ENCODE measurements at regions not wholly inside any gene's neighbourhood (a gene's known extent, or its start where the extent isn't known, plus 50 kb on each side); places are given as distances from the start of the nearest gene placed in this dataset.

- Histone ChIP-seq H3K27me3 (ENCODE audit: insufficient read depth, low read length) (no peaks in the 10 kb centered on the region), H3K9me3 (ENCODE audit: insufficient read depth, low read depth, low read length) (no peaks in the 10 kb centered on the region), H2BK120ac (ENCODE audit: insufficient read depth, low read length, poor library complexity) (no peak overlapping the region), H3K23ac (ENCODE audit: low read length) (no peak overlapping the region), H4K12ac (ENCODE audit: low read depth, low read length) (no peak overlapping the region), H2AK5ac (ENCODE audit: low read length) (no peak overlapping the region), H3K4ac (ENCODE audit: low read depth, low read length) (no peak overlapping the region), H3K4me2 (ENCODE audit: low read length) (no peak overlapping the region), H2BK5ac (ENCODE audit: low read depth, low read length, poor library complexity) (no peak overlapping the region), H3K27ac (ENCODE audit: low read depth, low read length) (no peak overlapping the region), H2BK12ac (ENCODE audit: low read length) (peak overlapping the region; percentile 58), H3K4me3 (ENCODE audit: low read depth, low read length) (no peak overlapping the region), H3K79me1 (ENCODE audit: low read length) (peaks cover 20% of the 10 kb centered on the region), H3K18ac (ENCODE audit: low read length) (no peak overlapping the region), H4K8ac (ENCODE audit: low read depth, low read length) (no peak overlapping the region), H4K91ac (ENCODE audit: low read depth, low read length) (no peak overlapping the region), H3K14ac (ENCODE audit: low read length) (no peak overlapping the region), H3K79me2 (ENCODE audit: control insufficient read depth, insufficient read depth, low read length, poor library complexity) (no peaks in the 10 kb centered on the region), H3K36me3 (ENCODE audit: control insufficient read depth in 1 of 2, insufficient read depth in 2 of 2, low read length in 2 of 2) (no peaks in the 10 kb centered on the region), H3K4me1 (ENCODE audit: control insufficient read depth in 1 of 2, insufficient read depth in 2 of 2, low read length in 2 of 2) (peaks cover 2 to 4% of the 10 kb centered on the region in 2 experiments), H2AFZ (ENCODE audit: insufficient read depth, low read length, poor library complexity) (no peak overlapping the region), H3K9ac (ENCODE audit: low read length) (no peak overlapping the region)
- no peak for DNase-seq
- no CpG with 5 or more reads among the region's 4 CpGs for WGBS (ENCODE audit: extremely low coverage, insufficient coverage, insufficient read length)
These were observed 185.2 kb upstream of the SLC39A10 start for GRCh38 chr2:195471807-195472206.

GRCh38 chr2:195471163-195471562 lies 185.9 kb upstream of the SLC39A10 start:
- Histone ChIP-seq H2BK12ac (ENCODE audit: low read length) (no peak overlapping the region), H2BK5ac (ENCODE audit: low read depth, low read length, poor library complexity) (no peak overlapping the region), H3K4me2 (ENCODE audit: low read length) (no peak overlapping the region), H4K8ac (ENCODE audit: low read depth, low read length) (no peak overlapping the region), H3K79me1 (ENCODE audit: low read length) (peaks cover 14% of the 10 kb centered on the region), H3K79me2 (ENCODE audit: control insufficient read depth, insufficient read depth, low read length, poor library complexity) (no peaks in the 10 kb centered on the region), H4K91ac (ENCODE audit: low read depth, low read length) (no peak overlapping the region), H3K9me3 (ENCODE audit: insufficient read depth, low read depth, low read length) (no peaks in the 10 kb centered on the region), H3K23ac (ENCODE audit: low read length) (no peak overlapping the region), H2AFZ (ENCODE audit: insufficient read depth, low read length, poor library complexity) (no peak overlapping the region), H3K9ac (ENCODE audit: low read length) (no peak overlapping the region), H4K12ac (ENCODE audit: low read depth, low read length) (no peak overlapping the region), H3K36me3 (ENCODE audit: control insufficient read depth in 1 of 2, insufficient read depth in 2 of 2, low read length in 2 of 2) (no peaks in the 10 kb centered on the region), H2BK120ac (ENCODE audit: insufficient read depth, low read length, poor library complexity) (no peak overlapping the region), H3K18ac (ENCODE audit: low read length) (no peak overlapping the region), H3K4me3 (ENCODE audit: low read depth, low read length) (no peak overlapping the region), H2AK5ac (ENCODE audit: low read length) (no peak overlapping the region), H3K27ac (ENCODE audit: low read depth, low read length) (no peak overlapping the region), H3K14ac (ENCODE audit: low read length) (no peak overlapping the region), H3K4me1 (ENCODE audit: control insufficient read depth in 1 of 2, insufficient read depth in 2 of 2, low read length in 2 of 2) (peaks cover 0 to 1% of the 10 kb centered on the region in 2 experiments), H3K27me3 (ENCODE audit: insufficient read depth, low read length) (no peaks in the 10 kb centered on the region), H3K4ac (ENCODE audit: low read depth, low read length) (no peak overlapping the region)
- no CpG with 5 or more reads among the region's 2 CpGs for WGBS (ENCODE audit: extremely low coverage, insufficient coverage, insufficient read length)
- DNase-seq, result no peak

GRCh38 chr2:195470622-195471021 lies 186.4 kb upstream of the SLC39A10 start:
- no peaks in the 10 kb centered on the region for H3K9me3 ChIP-seq (ENCODE audit: insufficient read depth, low read depth, low read length)
- H4K12ac ChIP-seq (ENCODE audit: low read depth, low read length), result no peak overlapping the region
- no peak overlapping the region for H3K4me2 ChIP-seq (ENCODE audit: low read length)
- H2BK5ac ChIP-seq (ENCODE audit: low read depth, low read length, poor library complexity), result no peak overlapping the region
- H4K8ac ChIP-seq (ENCODE audit: low read depth, low read length), result no peak overlapping the region
- peak; percentile 68 to 79 for DNase-seq
- H3K79me1 ChIP-seq (ENCODE audit: low read length), result peaks cover 12% of the 10 kb centered on the region
- no peak overlapping the region for H3K27ac ChIP-seq (ENCODE audit: low read depth, low read length)
- no peak overlapping the region for H3K4me3 ChIP-seq (ENCODE audit: low read depth, low read length)
- no peak overlapping the region for H3K23ac ChIP-seq (ENCODE audit: low read length)
- no peak overlapping the region for H2BK120ac ChIP-seq (ENCODE audit: insufficient read depth, low read length, poor library complexity)
- H2BK12ac ChIP-seq (ENCODE audit: low read length), result no peak overlapping the region
- no peak overlapping the region for H2AFZ ChIP-seq (ENCODE audit: insufficient read depth, low read length, poor library complexity)
- H3K14ac ChIP-seq (ENCODE audit: low read length), result no peak overlapping the region
- H4K91ac ChIP-seq (ENCODE audit: low read depth, low read length), result no peak overlapping the region
- H2AK5ac ChIP-seq (ENCODE audit: low read length), result no peak overlapping the region
- no peaks in the 10 kb centered on the region for H3K79me2 ChIP-seq (ENCODE audit: control insufficient read depth, insufficient read depth, low read length, poor library complexity)
- no peak overlapping the region for H3K18ac ChIP-seq (ENCODE audit: low read length)
- H3K4me1 ChIP-seq (ENCODE audit: control insufficient read depth in 1 of 2, insufficient read depth in 2 of 2, low read length in 2 of 2), result no peaks in the 10 kb centered on the region
- no peaks in the 10 kb centered on the region for H3K27me3 ChIP-seq (ENCODE audit: insufficient read depth, low read length)
- no peaks in the 10 kb centered on the region for H3K36me3 ChIP-seq (ENCODE audit: control insufficient read depth in 1 of 2, insufficient read depth in 2 of 2, low read length in 2 of 2)
- H3K9ac ChIP-seq (ENCODE audit: low read length), result no peak overlapping the region
- H3K4ac ChIP-seq (ENCODE audit: low read depth, low read length), result no peak overlapping the region

DNA sequence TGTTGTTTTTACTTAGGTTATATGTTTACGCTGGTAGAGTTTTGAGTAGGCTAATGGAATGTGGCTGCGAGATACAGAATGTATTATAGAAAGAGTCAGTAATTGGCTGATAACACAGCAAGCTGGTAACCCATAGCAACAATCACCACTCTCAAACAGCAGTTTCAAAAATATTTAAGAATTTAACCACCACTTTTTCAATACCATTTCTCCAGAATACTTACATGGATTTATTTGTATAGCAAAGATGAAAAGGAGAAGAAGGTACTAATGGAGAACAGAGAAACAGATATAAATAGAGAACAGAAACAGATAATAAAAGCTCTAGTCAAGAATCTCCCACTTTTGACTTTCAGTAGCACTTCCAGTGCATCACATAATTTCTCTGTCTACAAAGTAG lies 188.3 kb upstream of the SLC39A10 start:
- Histone ChIP-seq H3K27ac (ENCODE audit: low read depth, low read length) (no peak overlapping the region), H4K12ac (ENCODE audit: low read depth, low read length) (no peak overlapping the region), H3K4me1 (ENCODE audit: control insufficient read depth in 1 of 2, insufficient read depth in 2 of 2, low read length in 2 of 2) (no peaks in the 10 kb centered on the region), H3K79me1 (ENCODE audit: low read length) (peaks cover 1% of the 10 kb centered on the region), H2BK12ac (ENCODE audit: low read length) (no peak overlapping the region), H3K9ac (ENCODE audit: low read length) (no peak overlapping the region), H3K36me3 (ENCODE audit: control insufficient read depth in 1 of 2, insufficient read depth in 2 of 2, low read length in 2 of 2) (no peaks in the 10 kb centered on the region), H4K8ac (ENCODE audit: low read depth, low read length) (no peak overlapping the region), H3K9me3 (ENCODE audit: insufficient read depth, low read depth, low read length) (no peaks in the 10 kb centered on the region), H2BK120ac (ENCODE audit: insufficient read depth, low read length, poor library complexity) (no peak overlapping the region), H3K4me3 (ENCODE audit: low read depth, low read length) (no peak overlapping the region), H3K4me2 (ENCODE audit: low read length) (no peak overlapping the region), H3K79me2 (ENCODE audit: control insufficient read depth, insufficient read depth, low read length, poor library complexity) (no peaks in the 10 kb centered on the region), H2AFZ (ENCODE audit: insufficient read depth, low read length, poor library complexity) (no peak overlapping the region), H2AK5ac (ENCODE audit: low read length) (no peak overlapping the region), H3K27me3 (ENCODE audit: insufficient read depth, low read length) (no peaks in the 10 kb centered on the region), H3K18ac (ENCODE audit: low read length) (no peak overlapping the region), H2BK5ac (ENCODE audit: low read depth, low read length, poor library complexity) (no peak overlapping the region), H3K4ac (ENCODE audit: low read depth, low read length) (no peak overlapping the region), H3K14ac (ENCODE audit: low read length) (no peak overlapping the region), H3K23ac (ENCODE audit: low read length) (no peak overlapping the region), H4K91ac (ENCODE audit: low read depth, low read length) (no peak overlapping the region)
- no CpG with 5 or more reads among the region's 2 CpGs for WGBS (ENCODE audit: extremely low coverage, insufficient coverage, insufficient read length)
- DNase-seq, result peak in 1 of 2 donors; percentile 60

GRCh38 chr2:195466427-195466826 lies 190.6 kb upstream of the SLC39A10 start:
- H4K12ac ChIP-seq (ENCODE audit: low read depth, low read length), result no peak overlapping the region
- no peak overlapping the region for H3K18ac ChIP-seq (ENCODE audit: low read length)
- no peaks in the 10 kb centered on the region for H3K36me3 ChIP-seq (ENCODE audit: control insufficient read depth in 1 of 2, insufficient read depth in 2 of 2, low read length in 2 of 2)
- no peak overlapping the region for H3K4ac ChIP-seq (ENCODE audit: low read depth, low read length)
- no peak overlapping the region for H2BK120ac ChIP-seq (ENCODE audit: insufficient read depth, low read length, poor library complexity)
- no peak for DNase-seq
- no peak overlapping the region for H3K9ac ChIP-seq (ENCODE audit: low read length)
- H3K4me1 ChIP-seq (ENCODE audit: control insufficient read depth in 1 of 2, insufficient read depth in 2 of 2, low read length in 2 of 2), result no peaks in the 10 kb centered on the region
- no peak overlapping the region for H3K14ac ChIP-seq (ENCODE audit: low read length)
- H2AK5ac ChIP-seq (ENCODE audit: low read length), result no peak overlapping the region
- H2BK12ac ChIP-seq (ENCODE audit: low read length), result no peak overlapping the region
- no peak overlapping the region for H2AFZ ChIP-seq (ENCODE audit: insufficient read depth, low read length, poor library complexity)
- no peak overlapping the region for H2BK5ac ChIP-seq (ENCODE audit: low read depth, low read length, poor library complexity)
- H3K23ac ChIP-seq (ENCODE audit: low read length), result no peak overlapping the region
- H3K27me3 ChIP-seq (ENCODE audit: insufficient read depth, low read length), result no peaks in the 10 kb centered on the region
- no peak overlapping the region for H3K4me2 ChIP-seq (ENCODE audit: low read length)
- H3K4me3 ChIP-seq (ENCODE audit: low read depth, low read length), result no peak overlapping the region
- no peak overlapping the region for H3K27ac ChIP-seq (ENCODE audit: low read depth, low read length)
- no peaks in the 10 kb centered on the region for H3K79me1 ChIP-seq (ENCODE audit: low read length)
- H4K8ac ChIP-seq (ENCODE audit: low read depth, low read length), result no peak overlapping the region
- no peak overlapping the region for H4K91ac ChIP-seq (ENCODE audit: low read depth, low read length)
- no peaks in the 10 kb centered on the region for H3K79me2 ChIP-seq (ENCODE audit: control insufficient read depth, insufficient read depth, low read length, poor library complexity)
- H3K9me3 ChIP-seq (ENCODE audit: insufficient read depth, low read depth, low read length), result no peaks in the 10 kb centered on the region

Measured in trophoblast cell (in vitro differentiated cells and primary cell).